ENCODE measurements at regions not wholly inside any gene's neighbourhood (a gene's known extent, or its start where the extent isn't known, plus 50 kb on each side); places are given as distances from the start of the nearest gene placed in this dataset.

DNA sequence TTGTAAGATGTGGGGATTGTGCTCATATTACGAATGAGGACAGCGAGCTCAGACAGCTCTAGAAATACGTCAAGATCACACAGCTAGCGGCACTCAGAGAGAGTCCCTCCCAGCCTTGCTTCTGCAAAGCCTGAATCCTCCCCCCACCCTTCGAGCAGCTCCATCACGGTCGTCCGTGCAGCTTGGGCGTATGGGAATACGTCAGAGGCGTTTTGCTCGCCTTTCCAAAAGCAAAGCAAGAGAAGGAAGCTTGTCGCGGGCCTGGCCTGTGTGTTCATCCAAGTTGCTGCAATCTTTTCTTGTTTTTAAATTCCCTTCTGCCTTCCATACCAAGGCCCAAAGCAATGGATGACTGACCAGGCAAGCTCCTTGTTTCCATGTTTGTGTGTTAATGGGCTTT, 125.5 kb upstream of the IRF2BP2 start:
- DNase-seq (ENCODE audit: low spot score), result no peak

DNA sequence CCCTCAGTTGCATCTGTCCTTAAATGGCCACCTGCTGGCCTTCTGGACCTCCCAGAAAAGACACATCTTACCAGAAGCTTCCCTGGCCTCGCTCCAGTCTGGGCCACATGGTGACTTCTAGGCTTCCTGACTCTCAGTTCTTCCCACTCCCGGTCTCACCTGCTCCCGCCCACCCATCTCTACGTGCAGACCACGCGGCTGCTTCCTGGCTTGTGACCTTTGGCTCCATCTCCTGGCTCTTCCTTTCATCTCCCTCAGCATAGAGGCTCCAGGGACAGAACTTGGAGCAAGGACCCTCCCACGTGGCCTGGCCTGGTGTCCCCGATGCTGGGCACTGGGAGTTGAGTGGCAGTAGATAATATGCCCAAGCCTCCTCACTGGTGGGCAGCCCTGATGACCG, 124.9 kb upstream of the IRF2BP2 start:
- DNase-seq (ENCODE audit: low spot score), result no peak

- DNase-seq (ENCODE audit: low spot score), result no peak
These were observed 124.4 kb upstream of the IRF2BP2 start for GRCh38 chr1:234734412-234734835.

- no peak for DNase-seq (ENCODE audit: low spot score)
These were observed 123.4 kb upstream of the IRF2BP2 start for GRCh38 chr1:234733427-234733826.

DNA sequence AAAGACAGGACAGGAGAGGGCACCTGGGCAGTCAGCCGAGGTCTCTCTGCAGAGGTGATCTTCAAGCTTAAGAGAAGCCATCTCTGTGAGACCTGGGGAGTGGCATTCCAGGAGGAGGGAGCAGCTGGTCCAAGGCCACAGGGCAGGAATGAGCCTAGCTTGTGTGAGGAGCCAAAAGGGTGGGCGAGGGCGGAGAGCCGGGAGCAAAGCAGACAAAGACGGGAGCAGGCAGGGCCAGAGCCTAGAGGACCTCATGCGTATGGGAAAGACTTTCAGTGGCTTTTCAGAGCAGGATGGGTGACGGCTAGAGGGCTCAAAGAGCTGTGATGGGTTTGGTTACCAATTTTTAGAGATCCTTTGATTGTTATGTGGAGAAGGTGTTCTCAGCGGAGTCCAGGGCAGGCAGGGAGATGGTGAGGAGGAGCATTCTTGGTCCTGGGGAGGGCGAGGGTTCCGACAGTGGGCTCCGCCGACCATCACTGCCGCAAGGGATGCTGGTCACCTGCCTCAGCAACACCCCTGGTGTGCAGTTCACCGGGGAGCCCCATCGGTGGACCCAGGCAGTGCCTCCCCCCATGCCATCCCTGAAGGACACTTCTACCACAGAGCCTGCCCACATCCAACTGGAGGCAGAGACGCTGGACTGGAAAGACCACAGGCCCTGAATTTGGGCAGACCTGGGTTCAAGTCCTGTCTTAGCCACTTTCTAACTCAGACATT, 122.9 kb upstream of the IRF2BP2 start:
- DNase-seq (ENCODE audit: low spot score), result no peak

DNA sequence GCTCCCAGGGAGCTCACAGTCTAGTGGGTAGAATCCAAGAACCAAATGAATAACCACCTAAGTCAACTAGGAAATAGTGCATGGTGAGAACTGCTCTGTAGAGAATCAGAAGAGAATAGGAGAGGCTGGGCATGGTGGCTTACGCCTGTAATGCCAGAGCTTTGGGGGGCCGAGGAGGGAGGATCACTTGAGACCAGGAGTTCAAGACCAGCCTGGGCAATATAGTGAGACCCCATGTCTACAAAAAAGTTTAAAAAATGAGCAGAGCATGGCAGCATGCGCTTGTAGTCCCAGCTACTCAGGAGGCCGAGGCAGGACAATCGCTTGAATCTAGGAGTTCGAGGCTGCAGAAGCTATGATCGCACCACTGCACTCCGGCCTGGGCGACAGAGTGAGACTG, 122.3 kb upstream of the IRF2BP2 start:
- no peak for DNase-seq (ENCODE audit: low spot score)

- no peak for DNase-seq (ENCODE audit: low spot score)
These were observed 121.6 kb upstream of the IRF2BP2 start for GRCh38 chr1:234731569-234732085.

DNA sequence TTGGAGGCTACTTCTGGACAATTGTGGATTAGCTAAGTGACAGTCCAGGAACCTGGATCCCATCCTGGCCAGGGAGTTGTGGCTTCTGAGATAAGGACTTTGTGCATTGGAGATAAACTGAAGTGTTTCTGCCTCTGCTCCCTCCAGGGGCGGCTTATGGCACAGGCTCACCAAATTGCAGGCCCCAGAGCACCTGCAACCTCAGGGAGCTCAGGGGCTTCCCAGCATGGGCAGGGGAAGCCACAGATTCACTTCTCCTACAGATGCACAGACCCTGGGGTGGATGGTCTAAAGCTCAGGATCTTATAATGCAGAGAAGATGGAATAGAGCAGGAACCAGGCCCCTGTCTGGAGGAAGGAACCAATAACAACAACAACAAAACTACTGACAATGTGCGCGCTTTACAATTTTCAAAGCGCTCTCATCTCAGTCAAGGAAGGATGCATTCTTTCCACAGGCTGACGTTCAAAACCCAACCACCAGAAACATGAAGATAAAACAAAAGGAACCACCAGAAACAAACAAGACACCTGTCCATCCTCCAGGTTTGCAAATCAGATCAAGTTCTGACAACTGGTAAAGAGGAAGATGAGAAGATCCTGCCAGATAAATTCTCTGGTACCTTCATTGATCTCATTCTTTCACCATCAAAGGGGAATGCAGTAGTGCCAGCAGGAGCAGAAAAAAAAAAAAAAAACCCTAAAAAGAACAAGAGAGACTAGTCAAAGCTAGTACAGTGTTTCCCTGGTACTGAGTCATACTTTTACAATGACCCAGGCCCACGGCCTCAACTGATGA, 121.0 kb upstream of the IRF2BP2 start:
- DNase-seq (ENCODE audit: low spot score), result no peak

DNA sequence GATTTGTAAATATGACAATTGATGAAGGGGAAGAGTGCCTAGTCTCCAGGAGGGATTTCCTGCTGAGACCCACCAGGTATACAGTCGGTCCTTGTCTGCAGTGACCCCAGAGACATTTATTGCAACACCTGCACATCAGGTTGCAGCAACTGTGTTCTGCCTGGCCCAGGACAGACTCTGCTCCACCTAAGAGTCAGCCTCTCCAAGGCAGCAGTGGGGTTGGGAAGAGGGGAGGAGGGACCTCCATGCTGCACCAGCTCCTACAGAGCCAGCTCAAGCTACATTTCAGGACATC, 120.4 kb upstream of the IRF2BP2 start:
- DNase-seq (ENCODE audit: low spot score), result no peak

DNA sequence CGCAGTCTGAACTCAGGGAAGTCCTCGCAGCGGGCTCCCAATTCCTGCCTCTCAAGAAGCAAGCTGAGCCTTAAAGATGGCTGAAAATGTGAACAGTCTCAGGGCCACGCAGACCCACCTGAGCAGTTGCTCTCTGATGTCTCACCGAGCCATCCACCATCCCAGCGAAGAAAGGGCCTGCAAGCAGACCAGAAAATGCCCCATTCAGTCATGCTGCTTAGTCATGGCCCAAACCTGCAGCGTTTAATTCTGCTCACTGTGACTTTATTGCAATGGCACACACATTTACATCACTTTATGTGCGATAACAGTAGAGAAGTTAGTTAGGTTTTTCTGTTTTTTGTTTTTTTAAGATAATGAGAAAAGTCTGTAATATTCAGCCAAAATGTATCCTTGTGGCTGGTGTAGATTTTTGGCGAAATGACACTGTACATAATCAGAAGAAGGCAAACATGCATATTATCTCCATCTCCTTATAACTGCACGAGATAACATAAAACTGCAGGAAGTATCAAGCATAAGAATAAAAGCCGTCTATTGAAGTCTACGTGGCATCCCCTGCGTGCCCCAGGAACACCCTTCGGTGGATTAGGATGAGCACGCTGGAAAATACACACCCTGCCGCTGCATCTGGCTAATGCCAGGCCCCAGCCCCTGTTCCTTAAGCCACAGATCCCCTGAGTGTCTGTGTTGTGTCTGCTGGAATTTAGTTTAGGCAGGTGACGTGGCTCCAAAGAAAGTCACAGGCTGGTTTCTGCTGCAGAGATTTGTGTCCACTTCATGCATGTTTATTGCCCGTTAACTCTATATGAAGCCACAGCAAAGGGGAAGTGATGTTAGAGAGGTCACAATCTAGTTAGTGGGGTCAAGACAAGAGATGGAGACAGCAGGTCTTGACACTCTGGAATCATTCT, 119.8 kb upstream of the IRF2BP2 start:
- no peak for DNase-seq (ENCODE audit: low spot score)

- no peak for DNase-seq (ENCODE audit: low spot score)
These were observed 118.8 kb upstream of the IRF2BP2 start for GRCh38 chr1:234728740-234729139.

- DNase-seq (ENCODE audit: low spot score), result no peak
These were observed 117.3 kb upstream of the IRF2BP2 start for GRCh38 chr1:234727018-234727940.

DNA sequence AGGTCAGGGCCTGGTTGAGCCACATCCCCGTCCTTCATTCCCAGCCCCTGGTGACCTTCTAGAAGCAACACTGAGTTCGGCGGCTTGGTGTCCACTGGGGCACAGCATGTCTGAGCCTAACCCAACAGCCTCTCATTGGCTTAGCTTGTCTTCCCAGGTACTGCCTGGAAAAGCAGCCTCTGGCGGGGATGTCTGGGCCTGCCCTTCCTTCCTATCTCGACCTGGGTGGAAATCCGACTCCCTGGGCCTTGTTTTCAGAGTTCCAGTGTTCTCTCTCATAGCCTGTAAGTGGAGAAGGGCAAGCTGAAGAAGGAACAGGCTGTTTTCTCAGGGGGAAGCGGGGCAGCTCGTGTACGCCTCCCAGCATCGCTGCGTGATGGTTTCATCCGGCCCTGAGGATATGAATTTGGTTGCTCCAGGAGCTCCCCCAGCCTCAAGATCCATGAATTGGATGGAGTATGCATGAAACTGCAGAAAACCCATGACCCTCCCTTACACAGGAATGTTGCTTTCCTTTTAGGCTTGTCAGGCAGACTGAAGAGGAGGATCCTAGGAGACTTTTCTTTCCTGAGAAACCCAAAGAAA, 116.5 kb upstream of the IRF2BP2 start:
- no peak for DNase-seq (ENCODE audit: low spot score)

GRCh38 chr1:234725177-234726132, 115.5 kb upstream of the IRF2BP2 start:
- no peak for DNase-seq (ENCODE audit: low spot score)

DNA sequence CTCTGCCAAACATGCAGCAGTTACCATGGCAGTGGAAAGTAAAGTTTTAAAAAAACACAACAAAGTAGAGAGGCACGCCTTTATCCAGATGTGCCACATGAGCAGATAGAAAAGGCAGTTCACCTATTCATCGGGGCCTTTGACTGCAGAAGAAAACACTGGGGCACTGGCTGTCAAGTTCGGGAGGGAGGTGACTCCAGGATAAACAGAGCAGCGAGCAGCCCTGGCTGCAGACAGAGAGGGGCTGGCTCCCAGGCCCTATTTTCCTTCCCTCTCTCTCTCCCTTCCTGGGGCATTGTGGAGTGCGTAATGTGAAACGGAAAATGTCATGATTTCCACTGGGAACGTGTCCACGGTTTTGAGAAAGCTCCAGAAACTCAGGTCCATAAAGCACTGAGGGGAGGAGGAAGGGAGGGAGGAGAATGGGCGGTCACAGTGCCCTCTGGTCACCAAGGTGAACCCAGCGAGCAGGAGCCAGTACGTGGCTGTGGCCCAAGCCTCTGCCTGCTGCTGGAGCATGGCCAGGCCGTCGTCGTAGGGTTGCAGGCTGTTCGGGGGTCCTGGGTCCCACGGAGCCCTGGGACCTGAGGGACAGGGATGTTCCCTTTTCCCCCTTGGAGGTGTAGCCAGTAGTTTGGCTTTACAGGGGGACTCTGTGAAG, 114.7 kb upstream of the IRF2BP2 start:
- DNase-seq (ENCODE audit: low spot score), result no peak

DNA sequence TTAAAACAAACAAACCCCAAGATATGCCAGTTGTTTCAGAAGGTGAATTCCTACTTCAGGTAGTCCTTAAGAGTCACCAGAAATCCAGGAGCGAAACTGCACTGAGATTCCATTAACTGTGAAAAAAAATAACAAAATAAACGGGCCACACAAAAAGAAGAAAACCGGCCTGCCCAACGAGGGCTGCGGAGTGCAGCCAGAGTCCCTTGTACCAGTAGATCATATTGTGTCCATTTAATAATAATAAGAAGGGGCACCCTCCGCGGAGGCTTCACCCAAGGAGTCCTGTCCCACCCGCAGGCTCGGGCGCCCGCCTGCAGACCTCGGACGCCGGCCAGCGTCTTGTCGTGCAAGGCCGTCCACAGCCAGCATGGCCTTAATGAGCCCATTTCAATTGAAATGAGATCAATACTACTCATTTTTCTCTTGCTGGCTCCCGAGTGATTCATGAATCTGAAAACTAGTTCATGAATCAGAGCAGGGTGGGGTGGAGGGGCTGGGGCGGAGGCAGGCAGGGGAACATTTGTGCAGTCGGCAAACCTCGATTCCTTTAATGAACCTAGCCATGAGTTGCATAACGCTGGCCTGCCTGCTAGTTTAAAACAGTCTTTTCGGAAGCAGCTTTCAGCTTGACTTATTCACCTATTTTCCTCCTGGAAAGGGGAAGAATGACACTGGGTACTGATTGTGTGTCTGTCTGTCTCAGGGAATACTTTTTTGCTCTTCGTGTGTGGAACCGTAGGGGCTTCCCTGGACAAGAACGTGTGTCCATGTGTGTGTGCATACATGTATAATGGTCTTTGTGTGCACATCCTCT, 113.1 kb upstream of the IRF2BP2 start:
- peak; percentile 72 for DNase-seq (ENCODE audit: low spot score)

- DNase-seq (ENCODE audit: low spot score), result no peak
These were observed 112.3 kb upstream of the IRF2BP2 start for GRCh38 chr1:234722270-234722704.

Measured in H4 (cell line).